HG03439 (cell line): ENCODE measurements at regions not wholly inside any gene's neighbourhood (a gene's known extent, or its start where the extent isn't known, plus 50 kb on each side); places are given as distances from the start of the nearest gene placed in this dataset.

Source experiments
- ATAC-seq: cut with Tn5 transposase; IDR thresholded peaks from one replicate; pipeline ENCODE4 v1.9.1; 2021; ENCODE audit warnings: mild to moderate bottlenecking, moderate library complexity; ENCODE audit not compliant: unreplicated experiment

DNA sequence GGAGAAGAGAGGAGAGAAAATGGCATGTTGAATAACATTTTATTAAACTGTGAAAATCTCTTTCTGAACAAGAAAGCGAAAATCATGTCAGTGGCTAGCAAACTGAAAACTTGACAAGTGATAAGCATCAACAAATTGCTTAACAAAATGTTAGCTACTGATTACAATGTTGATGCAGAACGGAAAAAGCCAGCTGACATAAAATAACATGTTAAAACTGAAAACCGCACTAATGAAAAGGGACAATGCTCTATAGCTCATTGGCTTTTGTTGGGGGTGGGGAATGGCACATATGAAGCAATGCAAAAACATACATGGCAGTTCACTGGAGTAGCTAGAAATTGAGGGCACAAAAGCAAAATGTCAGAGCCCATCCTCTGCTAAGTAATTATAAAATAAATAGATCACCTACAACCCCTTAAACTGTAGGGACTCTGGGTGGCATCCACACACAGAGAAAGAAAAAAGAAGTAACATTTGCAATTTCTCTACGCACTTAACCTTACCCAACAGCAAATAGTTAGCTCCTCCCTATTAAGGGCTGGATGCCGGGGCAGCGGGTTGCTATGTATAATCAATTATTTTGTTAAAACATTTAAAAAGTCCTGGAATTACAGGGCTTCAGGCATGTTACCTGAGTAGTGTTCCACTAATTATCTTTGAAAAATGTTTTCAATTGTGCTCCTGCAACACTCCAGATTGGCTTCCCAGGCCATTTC lies 129.2 kb upstream of the USP15 start:
- ATAC-seq = no peak

DNA sequence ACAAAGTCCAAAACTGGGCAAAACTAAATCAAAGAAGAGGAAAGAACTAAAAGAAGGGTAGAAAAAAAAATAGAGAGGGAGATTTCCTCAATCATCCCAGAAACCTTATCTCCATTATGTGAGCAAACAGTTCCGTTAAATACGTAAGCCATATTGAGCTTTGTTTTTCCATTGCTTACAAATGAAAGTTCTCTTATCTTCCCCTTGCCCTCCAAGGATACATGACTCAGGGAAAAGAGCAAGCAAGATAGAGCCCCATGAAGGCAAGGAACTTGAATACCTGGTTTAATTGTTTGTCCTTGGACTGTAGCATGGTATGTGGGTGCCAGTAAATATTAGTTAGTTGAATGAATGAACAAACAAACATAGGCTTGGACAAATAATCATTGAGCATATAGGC lies 126.8 kb upstream of the USP15 start:
- no peak for ATAC-seq

DNA sequence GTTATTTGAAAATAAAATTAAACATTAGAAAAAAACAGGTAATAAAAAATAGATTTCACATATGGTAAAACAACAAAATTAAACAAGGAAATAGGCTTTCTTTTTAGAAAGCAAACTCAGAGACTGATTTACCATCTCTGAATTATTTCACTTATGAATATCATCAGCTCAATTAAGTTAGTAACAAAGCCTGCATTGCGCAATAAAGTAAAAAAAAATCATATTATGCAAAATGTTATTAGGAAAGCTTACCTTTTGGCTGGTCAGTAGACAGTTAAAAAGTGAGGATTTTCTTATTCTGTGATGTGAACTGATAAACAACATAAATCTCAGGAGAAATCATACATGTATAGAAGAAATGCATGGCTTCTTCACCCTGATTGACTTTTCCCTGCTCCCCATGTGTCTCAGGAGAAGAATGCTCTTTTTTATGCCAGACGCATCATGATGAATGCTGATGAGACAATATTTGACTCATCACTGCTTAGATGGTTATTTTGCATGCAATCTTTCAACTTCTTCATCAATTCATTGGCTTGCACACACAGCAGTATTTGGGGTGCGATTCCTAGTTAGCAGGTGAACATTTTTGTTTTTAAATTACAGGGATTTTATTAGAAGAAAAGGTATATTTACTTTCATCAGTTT lies 124.5 kb upstream of the USP15 start:
- ATAC-seq = no peak

DNA sequence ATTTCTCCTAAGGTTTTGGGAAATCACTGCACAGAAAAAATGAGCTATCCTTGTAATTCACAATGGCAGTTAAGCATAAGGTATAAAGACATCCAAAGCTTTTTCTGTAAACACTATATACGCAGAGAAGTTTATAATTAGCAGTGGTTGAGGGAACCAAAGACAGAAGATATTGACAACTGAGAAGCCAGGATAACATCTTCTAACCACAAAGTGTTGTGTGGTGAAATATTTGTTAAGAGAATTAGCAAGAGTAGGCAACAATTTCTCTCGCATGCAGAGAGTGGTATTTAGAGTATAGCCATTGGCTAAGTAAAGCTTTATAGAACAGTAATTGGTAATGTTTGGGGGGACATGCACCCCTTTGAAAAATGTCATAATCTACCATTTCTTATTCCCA lies 123.7 kb upstream of the USP15 start:
- no peak for ATAC-seq

DNA sequence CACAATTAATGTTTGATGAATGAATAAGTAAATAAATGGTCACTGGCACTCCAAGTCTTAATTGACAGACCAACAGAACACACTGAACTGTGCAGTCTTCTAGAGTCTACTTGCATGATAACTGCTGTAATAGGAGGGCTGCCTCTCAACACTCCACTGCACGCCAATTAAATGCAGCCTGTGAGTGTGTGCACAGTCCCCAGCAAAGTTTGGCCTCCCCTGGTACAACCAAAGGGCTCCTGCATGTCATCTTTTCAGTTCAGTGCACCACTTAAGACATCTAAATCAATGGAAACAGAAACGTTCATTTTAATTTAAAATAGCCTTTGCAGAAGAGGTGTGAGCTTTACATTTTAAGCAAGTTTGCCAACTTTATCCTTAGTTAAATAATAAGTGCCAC lies 121.7 kb upstream of the USP15 start:
- no peak for ATAC-seq

DNA sequence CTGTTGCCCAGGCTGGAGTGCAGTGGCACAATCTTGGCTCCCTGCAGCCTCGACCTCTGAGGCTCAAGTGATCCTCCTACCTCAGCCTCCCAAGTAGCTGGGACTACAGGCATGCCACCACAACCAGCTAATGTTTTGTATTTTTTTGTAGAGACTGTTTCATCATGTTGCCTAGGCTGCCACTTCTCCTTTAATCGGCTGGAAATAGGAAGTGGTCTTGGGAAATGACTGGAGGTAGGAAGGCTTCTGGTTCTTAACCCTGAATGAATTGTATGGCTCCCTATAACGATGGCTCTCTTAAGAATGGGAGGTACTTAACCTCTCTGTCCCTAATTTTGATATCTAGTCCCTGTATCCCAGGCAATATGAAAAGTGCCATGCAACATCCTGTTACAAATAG lies 113.9 kb upstream of the USP15 start:
- ATAC-seq = no peak

DNA sequence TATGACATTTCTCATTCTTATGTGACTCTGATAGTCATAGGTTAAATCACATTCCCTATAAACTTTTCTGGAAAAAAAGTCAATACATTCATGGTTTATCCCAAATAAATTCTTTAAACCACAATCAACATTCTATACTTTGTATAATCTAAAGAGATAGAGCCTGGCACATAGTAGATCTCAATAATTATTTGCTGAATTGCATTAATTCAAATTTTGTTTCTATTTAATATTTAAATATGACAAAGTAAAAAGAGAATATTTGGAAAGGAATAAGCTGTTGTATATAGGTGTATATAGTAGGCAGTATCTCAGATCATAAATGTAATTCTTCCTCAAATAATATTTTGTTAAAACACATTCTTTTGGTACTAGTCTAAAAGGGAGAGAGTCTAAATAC lies 102.2 kb upstream of the USP15 start:
- no peak for ATAC-seq

DNA sequence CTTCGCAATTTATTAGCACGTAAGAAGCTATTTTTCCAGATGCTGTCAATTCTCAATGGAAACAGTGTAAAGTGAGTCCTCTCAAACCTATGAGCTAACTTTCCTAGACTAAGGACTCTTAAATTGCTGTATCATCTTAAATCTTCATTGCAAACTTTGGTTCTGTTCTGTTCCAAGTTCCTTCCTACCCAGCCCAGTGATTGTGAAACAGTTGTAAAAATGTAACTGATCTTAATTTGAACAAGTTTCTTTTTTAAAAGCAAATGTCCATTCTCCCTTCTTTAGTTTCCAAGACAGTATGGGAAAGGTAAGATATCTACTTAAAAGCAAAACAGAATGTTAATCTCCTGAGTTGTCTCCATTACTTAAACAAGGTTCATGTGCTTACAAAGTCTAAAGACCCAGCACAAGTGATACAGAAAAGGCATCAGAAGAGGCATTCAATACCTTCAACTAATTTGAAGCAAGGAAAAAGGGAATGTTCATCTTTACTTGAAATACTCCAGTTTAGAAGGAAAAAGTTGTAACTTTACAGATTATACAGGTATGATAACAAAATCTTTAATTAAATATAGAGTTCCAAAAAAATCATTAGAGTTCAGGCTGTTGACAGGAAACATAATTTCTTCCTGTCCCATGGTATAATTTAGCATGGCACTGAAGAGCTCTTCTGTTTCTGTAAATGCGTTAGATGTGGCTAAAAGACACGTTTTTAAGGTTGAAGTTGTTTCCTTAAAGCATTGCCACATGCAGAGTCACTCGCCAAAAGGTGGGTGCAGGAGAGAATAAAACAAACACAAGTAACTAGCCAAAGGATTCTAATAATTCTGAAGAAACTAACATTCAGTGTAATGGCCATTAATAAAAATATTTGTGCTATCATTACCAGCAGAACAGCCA lies 101.5 kb upstream of the USP15 start:
- no peak for ATAC-seq

DNA sequence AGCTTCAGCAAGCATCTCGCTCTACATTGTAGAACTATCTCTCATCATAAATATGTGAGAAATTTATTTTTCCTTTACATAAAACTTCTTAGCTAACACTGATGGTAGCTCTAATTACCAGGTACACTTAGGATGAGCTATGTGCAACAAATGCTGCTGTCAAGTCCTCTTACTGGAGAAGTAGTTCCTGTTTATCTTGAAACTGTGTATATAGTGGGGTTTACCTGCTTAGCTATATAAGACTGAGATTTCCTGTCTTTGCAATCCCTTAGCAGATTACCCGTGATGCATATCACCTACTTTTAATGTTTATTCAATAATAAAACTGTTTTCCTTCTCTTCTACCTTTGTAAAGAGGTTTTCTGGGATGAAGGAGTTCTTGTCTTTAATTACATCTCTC lies 98.0 kb upstream of the USP15 start:
- no peak for ATAC-seq

DNA sequence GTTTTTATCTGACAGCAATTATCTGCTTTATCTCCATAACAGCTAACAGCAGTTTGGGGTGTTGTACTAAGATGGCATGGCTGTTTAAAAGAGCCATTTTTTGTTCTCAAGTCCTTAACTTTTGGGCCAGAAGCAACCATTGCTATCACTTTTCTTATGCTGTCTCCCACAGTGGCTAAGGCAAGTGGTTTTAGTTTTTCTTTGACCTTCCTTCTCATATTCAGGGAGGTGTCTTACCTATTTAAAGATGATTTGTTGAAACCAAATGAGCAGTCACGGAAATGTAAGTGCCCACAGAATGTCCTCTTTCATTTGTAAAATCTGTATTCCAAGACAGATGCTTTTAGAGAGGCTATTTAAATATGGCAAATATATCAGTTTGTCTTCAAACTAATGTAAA lies 96.8 kb upstream of the USP15 start:
- ATAC-seq = no peak

DNA sequence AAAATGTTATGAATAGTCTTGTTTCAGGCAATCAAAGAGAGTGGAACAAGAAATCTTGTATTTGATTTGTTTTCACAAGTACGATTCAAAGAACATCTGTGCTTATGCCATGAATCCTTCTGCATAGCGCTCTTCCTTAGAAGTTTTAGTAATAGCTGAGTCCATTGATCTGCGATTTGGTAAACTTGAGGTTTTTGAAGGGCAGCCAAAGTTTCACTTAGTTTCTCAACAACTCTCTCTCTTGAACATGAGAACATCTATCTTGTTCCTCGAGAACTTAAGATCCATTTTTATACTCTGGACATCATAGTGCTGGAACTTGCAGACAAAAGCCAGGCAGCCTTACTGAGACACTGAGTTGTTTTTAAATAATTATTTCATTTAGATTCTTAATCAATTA lies 96.2 kb upstream of the USP15 start:
- ATAC-seq = no peak

DNA sequence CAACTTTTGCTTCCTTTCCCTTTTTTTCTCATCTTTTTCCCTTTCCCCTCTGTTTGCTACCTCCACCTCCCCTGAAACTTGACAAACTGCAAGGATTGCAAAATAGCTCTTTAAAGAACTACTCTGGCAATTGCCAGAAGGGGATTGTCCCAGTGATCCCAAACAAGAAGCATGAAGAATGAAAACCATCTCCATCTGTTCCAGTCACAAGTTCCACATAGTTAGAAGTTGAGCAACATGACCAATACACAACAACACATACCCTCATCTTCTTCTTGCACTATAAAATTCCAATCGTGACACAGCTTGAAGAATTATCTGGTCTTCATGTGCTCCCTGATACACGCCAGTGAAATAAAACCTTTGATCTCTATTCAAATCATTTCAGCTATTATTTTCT lies 93.7 kb upstream of the USP15 start:
- no peak for ATAC-seq

DNA sequence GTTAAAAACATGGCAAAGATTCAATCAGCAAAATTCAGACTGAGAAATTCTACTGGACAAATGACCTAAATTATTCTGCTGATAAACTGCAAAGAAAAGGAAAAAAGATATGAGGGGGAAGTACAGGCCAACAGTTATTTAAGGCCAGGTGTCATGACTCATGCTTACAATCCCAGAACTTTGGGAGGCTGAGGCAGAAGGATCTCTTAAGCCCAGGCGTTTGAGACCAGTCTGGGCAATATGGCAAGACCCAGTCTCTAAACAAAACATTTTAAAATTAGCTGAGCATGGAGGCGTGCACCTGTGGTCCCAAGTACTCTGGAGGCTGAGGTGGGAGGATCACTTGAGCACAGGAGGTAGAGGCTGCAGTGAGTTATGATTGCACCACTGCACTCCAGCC lies 91.8 kb upstream of the USP15 start:
- ATAC-seq = no peak

DNA sequence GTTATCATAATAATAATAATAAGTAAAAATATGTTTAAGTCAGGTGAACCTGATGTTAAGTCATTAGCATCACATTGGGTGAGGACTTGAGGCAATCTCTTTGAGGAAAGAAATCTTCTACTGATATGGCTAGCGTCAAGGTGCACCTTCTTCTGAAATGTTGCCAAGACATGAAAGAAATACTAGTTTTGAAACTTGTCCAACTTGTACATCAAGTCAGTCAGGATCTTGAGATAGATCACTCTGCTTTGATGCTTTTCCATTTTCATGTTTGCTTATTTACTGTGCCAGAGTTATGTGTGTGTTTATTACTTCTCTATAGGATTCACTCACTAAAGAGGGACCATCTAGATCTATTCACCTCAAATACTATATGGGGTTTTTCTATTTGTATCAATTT lies 90.0 kb upstream of the USP15 start:
- no peak for ATAC-seq

DNA sequence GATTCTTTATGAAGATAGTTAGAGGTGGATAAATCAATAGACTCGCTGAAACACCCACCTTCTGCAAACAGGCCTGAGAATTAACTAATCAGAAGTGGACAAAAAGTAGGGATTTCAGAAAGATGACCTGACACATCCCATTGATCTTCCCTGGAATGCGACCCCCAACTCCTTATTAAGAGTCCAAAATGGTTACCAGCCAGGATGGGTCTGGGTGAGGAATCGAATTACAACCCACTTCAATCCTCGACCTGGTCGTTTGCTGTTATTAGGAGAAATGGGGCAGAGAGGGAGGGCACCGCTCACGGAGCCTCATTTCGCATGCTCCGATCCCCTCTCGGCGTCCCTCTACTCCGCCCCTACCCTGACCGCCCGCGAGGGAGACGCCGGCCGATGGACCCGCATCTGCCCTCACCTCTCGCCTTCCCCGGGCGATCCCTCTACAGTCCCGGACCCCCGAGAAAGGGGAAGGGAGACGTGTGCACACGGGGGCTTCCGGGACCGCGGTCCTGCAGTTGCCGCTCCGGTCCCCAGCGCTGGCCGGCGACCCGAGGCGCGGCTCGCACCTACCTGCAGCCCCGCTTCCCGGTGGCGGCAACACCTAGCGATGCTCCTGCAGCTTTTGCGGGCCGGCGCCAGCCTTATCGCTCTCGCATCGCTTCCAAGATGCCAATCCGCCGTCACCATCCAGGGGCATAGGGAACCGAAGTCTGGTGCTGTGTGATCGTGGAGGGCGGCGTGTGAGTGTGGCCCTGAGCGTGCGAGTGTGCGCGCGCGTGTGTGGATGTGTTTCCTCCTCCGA lies 69.3 kb upstream of the USP15 start:
- ATAC-seq = no peak

DNA sequence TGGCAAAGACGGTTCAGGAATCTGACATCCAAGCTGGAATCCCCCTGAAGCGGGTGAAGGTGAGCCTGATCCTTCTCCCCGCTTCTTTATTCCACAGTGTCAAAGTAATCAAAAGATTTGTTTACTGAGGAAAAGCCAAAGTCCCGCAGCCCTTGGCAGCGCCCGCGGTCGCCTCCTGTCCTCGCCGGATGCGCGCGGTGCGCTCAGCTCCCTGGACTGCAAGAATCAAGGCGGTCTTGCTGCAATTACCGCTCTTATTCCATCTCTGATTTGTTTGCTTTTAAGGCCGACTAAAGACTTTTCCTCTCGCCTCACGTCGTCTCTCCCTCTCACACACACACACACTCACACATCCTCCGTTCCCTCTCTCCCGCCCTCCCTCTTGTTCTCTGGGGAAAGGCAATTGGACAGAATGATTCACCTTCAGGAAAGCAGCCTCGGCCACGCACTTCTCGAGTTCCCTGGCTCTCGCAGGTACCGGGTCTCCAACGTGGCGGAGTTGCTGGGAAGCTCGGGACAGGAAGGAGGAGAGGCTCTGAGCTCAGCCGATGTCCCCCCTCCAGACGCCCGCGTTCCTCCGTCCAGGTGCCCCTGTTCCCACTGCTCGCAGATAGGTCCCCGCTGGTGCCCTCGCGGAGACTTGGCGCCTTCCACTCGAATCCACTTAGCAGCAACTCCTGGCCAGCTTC lies 68.6 kb upstream of the USP15 start:
- ATAC-seq = no peak

DNA sequence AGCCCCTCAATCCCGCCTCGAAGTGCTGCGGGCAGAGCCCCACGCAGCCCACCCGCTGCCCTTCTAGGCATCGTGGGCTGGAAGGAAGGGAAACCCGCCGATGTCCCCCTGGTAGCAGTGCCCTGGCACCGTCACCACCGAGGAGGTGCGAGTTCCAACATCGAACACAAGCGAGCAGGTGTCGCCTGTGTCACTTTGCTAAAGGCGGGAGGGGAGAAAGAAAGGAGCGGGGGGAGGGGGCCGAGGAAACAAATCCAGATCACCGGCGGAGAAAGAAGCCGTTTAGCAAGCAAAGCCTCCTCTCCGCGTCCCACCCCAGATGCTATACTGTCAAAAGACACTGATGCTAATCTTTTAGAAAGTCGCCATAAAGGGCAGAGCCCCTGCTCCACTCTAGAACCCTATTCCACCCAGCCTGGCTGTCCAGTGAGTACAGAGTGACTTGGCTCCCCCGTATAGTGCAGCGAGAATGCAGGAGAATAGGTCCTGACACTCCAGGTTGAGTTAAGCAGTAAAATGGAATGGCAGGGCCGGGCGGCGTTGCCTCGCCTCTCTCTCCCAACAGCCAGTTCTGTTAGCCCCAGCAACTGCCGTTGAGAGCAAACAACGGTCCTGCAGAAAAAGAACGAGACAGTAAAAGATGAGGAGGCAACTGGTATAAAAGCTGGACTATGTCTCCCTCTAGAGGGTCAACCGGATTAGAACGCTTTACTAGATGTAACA lies 67.9 kb upstream of the USP15 start:
- peak; percentile 98 for ATAC-seq

DNA sequence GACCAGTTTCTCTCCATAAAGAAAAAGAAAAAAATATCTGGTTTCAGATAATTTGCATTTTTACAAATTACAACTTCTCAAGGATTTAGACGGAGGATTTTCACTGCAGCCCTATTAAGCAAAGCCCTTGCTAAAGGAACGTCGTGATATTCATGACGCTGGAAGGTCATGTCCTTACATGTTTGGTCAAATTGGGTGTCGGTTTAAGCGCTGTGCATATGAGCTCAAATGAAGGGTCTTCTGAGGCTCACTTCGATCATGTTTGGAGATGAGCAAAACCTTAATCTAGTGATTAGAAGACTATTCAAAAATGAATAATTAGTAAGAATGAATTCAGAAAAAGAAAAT lies 67.3 kb upstream of the USP15 start:
- peak; percentile 16 for ATAC-seq

DNA sequence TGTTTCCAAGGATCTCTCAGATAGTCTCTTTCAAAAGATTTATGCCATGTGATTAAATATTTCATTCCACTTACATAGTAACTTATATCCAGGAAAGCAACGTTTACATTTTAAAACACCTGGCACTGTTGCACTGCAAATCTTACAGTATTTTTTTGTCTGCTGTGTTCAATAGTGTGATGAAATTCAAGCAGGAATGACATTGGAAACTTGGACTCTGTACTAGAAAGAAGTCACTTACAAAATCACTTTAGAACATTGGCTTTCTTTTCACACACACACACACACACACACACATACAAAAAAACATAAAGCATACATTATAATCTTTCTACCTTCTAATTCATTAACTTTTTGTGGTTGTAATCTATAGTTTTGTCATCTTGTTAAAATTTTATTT lies 66.2 kb upstream of the USP15 start:
- no peak for ATAC-seq

DNA sequence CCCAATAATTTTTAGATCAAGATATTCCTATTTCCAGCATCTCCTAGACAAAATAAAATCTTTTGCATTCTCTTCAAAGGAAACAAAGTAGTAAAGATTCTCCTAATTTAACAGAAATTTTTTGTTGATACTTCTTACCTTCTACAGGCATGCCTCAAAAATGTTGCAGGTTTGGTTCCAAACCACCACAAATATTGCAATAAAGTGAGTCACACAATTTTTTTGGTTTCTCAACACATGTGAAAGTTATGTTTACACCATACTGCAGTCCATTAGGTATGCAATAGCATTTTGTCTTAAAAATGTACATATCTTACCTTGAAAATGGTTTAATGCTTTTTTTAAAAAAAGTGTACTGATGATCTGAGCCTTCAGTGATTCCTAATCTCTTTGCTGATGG lies 65.6 kb upstream of the USP15 start:
- no peak for ATAC-seq
